ENCODE measurements at regions not wholly inside any gene's neighbourhood (a gene's known extent, or its start where the extent isn't known, plus 50 kb on each side); places are given as distances from the start of the nearest gene placed in this dataset.

DNA sequence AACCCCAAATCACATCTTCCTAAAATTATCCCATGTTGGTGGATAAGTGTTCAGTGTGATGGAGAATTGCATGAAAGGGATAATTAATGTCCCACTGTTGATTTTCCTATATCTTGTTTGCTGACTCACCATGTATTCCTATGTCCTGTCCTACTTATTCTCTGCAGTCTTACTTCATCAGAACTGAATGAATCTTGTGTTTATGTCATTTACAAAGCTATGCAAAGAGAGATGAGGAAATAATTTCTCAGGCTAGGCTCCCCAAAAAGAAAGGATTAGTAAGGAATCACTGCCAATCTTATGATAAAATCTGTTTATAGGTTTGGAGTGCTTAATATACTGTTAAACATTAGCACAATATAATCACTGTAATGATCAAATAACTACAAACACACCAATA lies 360.8 kb downstream of the CRPPA start:
- no peak for DNase-seq

DNA sequence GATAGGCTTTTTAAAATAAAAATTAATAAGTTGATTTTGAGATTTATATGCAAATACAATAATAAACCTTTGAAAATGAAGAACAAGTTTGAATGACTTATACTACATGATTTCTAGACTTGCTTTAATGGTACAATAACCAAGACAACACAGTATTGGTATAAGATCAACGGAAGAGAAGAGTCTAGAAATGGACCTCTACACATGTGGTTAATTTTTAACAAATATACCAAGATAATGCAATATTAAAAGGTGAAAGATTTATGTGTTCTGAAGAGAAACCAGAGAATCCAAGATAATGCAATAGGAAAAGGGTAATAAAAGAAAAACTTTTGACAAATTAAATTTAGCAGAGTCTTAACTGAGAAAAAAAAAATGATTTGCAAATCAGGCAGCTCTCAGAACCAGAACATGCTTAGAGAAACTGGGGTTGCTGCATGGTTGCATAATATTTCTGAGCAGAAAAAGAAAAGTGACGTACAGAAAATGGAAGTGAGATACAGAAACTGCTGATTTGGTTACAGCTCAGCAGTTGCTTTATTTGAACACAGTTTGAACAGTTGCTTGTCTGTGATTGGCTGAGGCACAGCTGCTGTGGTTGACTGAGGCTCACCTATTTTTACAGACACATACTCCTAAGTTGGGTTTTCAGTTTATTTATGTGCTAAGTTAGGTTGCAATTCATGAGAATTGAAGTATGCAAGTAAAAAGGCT lies 365.9 kb downstream of the CRPPA start:
- no peak for DNase-seq

DNA sequence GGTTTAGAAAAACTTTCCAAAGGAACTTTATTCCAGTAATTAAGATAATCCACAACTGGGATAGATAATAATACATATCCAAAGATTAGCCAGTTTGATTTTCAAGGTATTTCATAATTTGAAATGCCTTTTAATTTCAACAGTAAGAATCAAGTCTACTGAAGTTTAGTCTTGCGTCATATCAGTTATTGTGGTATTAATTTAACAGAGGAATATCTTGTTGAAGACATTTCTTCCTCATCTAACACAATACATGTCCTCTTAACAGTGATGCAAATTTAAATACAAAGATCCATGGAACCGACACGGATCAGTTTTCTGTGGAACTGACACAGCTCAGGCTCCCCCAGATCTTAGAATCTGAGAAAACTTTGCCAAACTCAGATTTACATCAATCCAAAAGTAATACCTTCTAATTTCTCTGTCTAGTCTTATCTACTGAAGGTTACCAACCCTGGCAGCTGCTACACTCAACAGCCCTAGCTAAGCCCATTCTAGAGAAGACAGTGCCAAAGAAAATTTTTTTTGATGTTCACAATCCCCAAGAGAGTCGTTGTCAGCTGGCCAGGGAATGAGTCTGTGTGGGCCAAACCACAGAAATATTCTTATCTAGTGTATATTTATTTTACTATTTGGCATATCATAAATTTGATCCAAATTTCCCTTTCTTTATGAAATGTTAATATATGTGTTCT lies 365.2 kb upstream of the MEOX2 start:
- DNase-seq, result no peak

DNA sequence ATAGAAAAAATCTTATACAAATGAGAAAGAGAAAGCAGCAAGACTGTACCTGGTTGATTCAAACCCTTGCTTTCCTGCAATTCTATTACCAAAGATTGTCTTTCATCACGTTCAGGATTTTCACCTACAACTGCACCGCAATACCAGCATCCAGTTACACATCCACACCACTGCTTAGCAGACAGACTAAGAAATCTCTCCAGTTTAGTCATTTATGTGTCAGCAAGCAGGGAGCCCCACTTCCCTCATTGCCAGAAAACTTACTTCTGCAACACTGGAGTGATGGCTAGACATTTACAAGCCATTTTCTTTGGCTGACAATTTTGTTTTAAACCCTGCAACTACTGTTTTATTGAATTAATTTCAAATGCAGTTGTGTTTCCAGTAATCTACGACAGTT lies 359.6 kb upstream of the MEOX2 start:
- no peak for DNase-seq

DNA sequence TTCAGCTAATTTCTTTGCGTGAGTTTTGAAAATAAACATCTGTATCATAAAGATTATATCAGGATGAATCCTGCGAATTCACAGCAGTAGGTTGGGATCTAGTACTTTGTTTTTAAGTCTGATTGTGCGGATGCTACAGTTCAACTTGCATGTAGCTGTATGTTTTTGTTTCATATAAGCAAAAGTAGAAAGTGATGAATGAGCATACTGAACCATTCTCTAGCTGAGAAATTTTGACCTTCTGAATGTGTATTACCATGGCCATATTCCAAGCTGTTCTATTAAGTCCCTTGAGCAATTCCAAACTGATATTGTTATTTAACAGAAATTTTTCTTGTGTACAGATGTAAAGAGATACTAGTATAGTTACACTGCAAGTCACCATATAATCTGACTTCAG lies 358.8 kb upstream of the MEOX2 start:
- no peak for DNase-seq

DNA sequence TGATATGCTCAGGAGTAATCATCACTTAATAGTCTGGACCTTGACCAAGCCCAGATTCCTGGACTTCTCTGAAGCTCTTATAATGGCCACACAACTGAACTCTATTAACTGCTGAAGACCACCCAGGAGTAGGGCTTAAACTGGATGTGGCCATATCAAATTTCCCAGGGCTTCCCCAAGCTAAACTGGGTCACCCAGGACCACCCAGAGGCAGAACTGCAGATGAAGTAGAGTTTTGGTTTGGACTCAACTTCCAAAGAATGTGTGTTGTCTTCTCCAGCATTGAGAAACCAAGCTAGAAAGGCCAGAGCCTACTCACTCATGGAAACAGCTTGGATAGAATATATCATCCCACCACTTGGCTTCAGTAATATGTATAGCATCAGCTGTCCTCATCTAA lies 358.2 kb upstream of the MEOX2 start:
- DNase-seq, result peak in 1 of 2 donors; percentile 60

DNA sequence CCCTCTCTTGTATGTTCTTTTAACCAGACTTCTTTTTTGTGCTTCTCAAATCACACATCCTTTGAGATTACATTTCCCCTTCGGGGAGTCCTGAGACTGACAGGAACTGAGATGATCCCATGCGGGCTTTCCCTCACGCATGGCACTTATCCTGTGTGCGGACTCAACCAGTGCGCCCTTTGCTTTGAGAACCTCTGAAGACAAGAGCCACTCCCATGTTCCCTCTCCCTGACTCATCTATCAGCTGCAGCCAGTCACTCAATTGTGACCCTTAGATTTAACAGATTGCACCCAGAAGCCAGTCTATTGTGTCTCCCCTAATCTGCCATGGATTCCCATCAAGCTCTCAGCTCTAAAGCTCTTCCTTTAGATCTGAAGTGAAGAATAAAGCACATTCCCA lies 353.9 kb upstream of the MEOX2 start:
- DNase-seq, result no peak

DNA sequence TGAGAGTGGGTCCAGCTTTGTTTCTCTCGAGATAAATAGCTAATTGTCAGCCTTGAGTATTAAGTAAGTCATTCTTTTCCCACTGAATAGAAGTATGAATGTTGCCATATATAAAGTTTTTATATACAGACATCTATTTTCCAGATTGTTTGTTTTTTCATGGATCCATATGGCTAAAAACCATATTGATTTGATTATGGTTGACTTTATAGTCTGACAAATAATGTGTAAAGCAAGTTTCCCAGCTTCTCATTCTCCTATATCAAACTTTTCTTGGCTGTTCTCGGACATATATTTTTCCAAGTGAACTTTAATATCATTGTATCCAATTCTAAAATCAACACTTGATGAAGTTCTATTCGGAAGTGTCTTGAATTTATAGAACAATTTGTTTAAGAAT lies 352.4 kb upstream of the MEOX2 start:
- no peak for DNase-seq

DNA sequence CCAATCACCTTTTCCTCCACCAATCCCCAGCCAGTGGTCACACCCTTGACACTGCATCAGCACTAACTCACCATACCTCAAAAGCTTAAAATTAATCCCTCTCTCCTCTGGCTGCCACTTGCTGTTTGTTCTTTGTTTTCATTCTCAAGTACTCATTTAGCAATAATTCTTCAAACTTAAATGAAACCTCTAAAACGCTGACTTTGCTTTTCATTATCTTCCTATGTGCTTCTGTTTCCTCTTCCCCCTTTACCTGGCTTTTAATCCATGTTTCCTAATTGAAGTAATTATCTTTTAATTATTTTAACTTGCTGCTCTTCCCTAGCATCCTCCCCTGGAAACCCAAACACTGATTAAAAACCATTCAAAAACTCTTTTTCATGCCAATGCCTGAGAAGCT lies 348.9 kb upstream of the MEOX2 start:
- no peak for DNase-seq

DNA sequence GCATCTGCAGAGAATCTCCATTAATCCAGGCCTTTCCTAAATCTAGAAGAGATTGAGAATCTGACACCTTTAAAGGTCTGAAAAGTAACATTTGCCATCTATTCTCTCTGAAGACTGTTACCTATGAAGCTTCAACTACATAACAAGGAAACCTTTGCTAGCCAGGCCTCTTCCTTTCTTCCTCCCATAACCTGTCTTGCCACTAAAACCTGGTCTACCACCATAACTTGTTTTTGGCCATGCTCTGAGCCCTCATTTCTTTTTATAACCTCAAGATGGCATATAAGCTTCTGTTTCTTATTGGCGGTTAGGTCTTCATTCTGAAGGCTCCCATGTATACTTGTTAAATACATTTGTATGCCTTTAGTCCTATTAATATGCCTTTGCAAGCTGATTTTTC lies 348.4 kb upstream of the MEOX2 start:
- DNase-seq, result no peak

DNA sequence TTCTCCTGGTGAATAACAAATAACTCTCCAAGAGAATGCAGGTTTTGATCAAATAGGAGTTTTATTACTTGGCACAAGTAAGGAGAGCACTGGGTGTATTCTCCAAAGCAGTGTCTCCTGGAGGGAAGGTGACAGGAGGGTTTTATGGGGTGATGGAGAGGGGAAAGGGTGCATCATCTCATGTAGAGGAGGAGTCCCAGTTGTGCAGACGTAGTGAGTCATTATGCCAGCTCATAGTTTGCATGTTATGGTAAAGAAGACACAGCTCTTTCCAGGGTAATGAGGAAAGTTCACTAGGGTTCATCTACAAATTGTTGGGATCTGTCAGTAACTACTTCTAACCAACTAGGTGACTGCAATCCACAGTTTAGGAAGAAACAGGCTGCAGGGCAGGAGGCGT lies 347.9 kb upstream of the MEOX2 start:
- no peak for DNase-seq

DNA sequence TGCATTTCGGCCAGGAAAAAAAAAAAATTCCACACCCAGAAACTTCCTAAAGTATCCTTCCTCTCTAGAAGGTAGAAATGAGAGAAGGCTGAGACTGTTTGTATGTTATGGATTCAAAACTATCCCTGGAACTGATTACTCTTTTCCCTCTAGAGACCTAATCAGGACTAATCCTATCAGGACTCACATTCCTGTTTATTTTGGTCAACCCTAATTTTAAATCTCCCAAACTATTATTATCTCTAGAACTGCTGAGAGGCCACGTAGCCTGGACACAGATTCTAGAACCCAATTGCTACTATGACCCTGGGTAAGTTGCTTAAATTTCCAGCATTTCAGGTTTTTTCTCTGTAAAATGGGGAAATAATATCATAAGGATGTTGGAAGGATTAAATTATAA lies 346.8 kb upstream of the MEOX2 start:
- no peak for DNase-seq

DNA sequence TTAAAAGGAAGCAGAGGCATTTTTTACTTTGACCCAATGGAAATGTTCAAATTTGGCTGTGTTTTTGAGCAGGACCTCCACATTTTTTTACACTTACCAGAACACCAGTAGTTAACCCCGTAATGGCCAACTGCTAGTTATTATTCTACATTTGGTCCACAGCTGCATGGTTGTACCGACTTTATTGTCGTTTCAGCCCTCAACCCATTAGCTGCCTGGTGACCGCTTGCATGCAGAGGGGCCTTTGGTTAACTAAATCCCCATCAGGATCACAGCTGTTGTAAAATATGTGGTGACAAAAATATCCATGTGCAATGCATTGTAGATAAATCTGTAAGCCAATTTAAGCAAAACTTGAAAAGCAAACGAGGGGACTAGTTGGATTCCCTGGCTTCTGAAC lies 342.2 kb upstream of the MEOX2 start:
- peak; percentile 41 to 42 for DNase-seq

DNA sequence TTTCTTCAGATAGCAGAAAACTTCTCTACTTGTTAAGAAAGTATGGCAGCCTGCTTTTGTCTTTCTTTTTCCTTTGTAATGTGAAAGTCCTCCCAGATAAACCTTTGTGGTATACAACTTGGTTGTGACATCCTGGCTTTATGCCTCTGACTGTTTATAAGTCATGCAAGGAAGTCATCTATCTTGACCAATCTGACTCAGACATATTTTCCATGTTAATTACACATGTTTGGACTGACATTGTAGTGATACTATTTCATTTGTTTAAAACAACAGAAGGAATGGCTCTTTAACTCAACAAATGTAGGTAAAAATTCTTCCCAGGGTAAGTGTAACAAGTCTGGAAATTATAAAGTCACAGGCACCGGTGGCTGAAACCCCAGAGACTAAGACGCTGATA lies 341.6 kb upstream of the MEOX2 start:
- peak; percentile 76 to 81 for DNase-seq

DNA sequence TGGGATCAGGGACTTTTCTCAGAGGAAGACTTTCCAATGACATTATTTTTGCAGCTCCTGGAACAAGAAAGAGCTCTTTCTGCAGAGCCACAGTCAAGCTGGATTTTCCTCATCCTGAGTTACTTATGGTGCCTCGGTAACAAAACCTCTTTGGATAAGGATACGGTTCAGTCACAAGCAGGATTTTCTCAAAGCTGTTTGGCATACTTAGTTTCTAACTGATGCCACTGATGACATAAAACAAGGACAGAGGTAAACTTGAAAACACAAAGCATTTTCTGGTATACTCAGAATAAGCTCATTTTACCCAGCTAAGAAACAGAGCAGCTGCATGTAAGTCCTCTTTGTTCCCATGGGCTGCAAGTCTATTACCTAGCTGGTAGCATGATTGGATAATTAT lies 340.9 kb upstream of the MEOX2 start:
- no peak for DNase-seq

DNA sequence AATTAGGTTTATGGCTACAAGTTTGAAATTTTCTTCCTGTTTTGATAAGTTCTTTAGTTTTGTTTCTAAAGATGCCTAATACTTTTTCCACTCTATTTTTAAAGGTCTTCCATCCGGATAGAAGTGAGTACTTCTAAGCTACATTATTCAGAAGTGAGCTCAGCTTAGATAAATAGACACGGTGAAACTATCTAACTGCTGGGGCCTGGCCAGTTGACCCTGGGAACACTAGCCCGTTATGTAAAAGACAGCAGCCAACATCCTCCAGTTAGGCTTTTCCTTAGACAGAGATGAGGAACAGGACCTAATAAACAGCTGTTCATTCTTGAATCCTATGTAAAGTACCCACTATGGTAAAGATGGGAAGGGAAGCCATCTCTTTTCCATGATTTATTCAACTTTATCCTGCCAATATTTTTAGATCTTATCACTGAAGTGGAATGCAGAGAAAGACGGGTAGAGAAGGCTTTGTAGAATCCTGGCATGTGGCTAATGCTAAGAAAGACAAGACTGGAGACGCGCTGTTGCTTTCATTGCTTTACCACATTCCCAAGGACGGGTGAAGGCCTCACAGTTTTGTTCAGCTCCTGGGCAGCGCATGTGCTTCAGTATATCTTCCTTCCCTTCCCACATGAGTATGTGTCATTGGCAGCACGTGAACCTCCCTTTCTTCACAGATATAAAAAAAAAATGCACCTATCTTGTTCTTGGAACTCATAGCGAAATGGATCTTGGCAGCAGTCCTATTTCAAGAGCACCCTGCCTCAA lies 340.0 kb upstream of the MEOX2 start:
- DNase-seq, result no peak

DNA sequence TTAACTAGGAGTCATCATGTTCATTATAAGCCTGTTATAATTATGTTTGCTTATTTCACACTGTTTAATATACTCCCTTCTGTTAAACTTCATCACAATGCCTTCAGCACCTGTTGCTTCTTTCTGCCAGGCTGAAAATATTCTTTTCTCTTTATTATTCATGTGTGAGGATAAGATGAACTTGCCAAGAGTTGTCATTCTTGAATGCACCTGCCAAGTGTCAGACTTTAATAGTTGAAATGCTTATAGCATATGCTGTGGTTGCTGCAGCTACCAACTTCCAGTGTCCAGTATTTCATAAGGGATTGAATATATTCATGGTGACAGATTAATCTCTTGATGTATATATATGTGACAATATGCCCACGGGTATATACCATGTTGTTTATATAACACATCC lies 339.2 kb upstream of the MEOX2 start:
- DNase-seq, result no peak

DNA sequence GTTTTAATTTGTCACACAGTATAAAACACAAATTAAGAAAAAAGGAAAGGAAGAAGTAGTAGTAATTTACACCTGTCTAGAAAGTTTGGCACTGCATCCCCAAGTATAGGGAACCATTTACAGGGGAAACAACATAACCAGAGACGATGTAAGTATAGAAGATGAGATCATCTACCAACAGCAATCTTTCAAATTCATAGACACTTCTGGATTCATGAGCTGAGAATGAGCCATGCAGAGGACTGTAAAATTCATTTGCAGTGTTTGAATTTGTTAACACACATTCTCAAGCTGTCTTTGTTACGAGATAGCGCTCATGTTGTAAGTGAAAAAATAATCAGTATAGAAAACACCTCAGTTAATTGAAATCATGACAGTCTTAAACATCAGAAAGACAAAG lies 337.0 kb upstream of the MEOX2 start:
- no peak for DNase-seq

DNA sequence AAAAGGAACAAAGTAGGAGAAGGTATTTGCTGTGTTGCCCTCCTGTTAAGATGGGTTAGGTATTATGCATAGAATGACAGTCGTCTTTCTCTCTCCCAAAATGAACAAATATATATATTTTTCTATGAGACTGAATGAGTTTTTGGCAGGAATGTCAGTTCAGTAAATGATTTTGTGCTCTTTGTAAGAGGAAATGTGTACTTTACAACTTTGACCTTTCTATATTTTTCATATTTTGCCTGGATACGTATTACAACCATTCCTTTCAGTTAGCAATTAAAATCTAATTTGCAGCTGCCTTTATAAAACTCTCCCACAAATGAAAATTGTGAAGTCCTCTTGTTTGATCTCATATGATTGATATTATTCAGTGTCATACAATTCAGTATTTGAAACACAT lies 336.6 kb upstream of the MEOX2 start:
- DNase-seq, result no peak

DNA sequence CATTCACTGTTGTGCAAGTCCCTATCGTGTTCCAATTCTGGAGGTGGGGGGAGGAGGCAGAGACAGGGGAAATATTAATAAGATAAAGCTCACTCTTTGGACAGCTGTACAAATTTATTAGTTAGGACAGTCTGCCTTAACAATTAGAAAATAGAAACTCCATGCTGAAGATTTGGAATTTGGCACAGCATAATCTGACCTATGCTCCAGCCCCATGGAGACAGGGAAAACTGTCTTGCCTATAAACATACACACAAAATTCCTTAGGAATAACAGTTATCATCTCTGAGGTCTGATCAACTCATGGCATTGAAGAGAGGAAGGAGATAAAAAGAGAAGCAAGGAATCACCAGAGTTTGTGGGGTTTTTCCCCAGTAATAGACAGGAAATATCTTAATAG lies 335.4 kb upstream of the MEOX2 start:
- DNase-seq, result no peak

DNA sequence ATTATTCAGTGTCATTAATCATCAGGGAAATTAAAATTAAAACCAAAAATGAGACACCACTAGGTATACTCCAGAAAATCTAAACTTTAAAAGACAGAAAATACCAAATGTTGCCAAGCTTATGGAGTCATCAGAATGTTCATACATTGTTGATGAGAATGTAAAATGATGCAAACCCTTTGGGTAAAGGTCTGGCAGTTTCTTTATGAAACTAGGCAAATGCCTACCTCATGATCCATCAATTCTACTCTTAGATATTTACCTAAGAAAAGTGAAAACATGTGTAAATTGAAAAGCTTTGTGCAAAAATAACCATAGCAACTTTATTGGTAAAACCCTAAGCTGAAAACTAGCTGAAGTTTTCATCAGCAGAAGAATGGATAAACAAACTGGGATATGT lies 329.5 kb upstream of the MEOX2 start:
- no peak for DNase-seq

DNA sequence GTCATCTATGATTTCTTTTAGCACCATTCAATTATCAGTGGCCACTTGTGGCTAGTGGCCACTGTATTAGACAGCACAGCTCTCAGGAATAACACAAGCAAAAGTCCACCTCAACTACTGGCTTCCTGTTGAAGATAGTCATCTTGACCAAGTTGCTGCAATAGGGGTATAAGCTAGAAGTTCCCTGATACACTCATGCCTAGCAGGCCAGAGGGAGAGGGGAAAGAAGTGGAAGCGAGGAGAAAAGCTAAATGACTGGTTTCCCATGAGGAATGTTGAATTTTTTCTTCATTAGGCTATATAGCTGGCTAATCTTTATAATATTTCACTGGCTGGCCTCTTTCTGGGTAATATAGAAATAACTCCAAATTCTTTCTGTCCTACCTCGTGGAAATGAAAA lies 327.5 kb upstream of the MEOX2 start:
- no peak for DNase-seq

DNA sequence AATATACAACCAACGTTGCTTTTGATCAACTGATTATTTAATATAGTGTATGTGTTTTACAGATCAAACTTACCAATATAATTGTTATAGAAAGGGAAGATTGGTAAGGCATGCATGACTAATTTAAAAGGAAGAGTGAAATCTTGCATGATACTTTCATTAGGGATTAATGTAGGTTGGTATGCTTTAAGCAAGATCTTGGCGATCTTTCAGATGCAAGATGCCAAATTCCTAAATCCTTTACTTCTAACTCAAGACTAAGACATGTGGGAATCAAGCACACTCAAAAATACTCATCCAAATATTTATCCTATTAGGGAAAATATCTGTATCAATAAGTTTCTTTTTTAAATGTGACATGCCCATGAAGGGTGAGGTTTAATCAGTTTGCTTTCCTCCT lies 321.4 kb upstream of the MEOX2 start:
- no peak for DNase-seq

Measured in right lung (tissue), 2 donors.